ENCODE measurements at regions not wholly inside any gene's neighbourhood (a gene's known extent, or its start where the extent isn't known, plus 50 kb on each side); places are given as distances from the start of the nearest gene placed in this dataset.

DNA sequence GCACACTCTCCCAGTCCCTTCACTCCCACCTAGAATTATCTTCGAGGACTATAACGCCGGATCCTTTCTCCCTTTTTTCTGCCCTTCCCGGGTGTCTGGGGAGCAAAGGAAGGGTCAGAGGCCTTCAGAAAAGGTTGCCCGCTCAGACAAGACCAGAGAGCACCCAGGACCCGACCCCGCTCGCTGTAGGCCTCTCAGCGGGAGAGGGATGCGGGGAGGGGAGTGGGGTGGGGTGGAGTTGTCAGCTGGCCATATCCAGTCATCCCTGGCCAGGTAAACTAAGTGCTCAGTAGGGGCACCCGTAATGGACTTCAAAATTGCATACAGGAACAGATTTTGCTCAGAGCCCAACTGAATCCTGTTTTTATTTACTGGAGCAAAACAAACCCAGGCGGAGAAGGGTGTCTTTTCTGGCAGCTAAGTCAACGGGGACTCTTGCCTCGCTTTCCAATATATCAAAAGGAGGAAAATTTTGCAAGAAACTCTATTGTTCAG is 65.0 kb downstream of the NOL4 start:
- no peak for DNase-seq (ENCODE audit: low spot score)
- no peak for FAIRE-seq

DNA sequence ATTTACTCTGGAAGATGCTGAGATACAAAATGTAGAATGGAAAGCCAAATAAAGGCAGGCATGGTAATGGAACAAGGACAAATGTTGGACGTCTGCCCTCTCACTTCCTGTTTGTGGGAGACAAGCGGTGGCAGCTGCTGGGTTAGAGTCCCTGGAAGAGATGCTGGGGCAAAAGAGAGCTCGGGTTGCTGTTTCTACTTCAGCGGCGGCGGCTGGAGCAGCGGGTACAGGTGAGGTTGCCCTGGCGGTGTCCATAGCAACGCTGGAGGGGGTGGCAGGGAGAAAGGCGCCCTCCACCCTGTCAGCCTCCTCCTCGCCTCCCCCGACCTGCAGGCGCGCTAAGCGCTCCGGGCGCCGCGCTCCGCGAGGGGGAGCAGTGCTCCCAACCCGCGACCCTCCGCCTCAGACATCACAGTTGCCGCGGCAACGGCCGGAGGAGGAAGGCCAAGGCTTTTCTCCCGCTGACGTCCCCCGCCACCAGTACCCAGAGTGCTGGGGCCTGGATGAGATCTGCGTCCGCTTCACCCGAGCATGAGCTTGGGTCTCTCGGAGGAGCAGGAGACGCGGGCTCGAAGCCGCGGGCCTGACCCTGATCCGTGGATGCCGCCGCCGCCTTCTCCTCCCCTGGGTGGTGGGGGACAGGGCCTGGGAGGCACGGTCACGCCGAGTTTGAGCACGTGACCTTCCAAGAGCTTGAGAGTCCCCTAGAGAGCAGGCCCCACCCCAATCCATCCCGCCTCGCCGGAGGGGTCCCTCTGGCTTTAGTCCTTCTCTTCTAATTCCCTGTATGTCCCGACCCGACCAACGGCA is 65.6 kb downstream of the NOL4 start:
- FAIRE-seq (no peak), DNase-seq (ENCODE audit: low spot score) (no peak)

DNA sequence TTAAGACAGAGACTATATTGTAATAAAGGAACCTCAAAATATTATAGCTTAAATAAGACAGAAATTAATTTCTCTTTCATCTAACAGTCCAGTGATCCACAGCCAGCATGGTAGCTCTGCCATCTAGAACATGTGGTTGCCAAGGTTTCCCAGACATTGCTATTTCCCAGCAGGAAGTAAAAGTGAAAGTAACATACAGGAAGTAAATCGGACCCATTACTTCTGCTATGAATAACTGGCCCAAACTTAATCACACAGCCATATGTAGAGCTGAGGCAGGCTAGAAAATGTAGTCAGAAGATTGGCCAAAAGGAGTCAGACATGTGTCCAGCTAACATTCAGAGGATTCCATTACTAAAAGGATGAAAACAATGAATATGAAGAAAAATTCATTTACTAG is 71.0 kb downstream of the NOL4 start:
- FAIRE-seq (no peak), DNase-seq (ENCODE audit: low spot score) (peak; percentile 44)

DNA sequence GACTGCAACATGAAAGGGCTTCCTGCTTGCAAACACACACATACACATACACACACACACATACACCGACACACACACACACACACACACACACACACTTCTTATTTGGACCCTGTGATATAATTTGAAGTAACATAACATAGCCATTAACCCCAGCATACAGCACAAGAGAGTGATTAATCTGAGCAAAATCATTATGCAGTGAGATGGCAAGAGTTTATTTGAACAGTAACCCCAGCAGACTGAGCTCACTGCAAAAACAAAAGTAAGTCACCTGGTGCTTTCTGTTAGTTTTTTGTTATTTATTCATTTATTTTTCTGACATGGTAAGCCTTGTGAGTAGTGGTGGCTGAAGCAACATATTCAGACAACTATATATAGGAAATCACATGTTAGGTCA is 93.7 kb downstream of the NOL4 start:
- DNase-seq (ENCODE audit: low spot score), result no peak
- FAIRE-seq, result no peak

DNA sequence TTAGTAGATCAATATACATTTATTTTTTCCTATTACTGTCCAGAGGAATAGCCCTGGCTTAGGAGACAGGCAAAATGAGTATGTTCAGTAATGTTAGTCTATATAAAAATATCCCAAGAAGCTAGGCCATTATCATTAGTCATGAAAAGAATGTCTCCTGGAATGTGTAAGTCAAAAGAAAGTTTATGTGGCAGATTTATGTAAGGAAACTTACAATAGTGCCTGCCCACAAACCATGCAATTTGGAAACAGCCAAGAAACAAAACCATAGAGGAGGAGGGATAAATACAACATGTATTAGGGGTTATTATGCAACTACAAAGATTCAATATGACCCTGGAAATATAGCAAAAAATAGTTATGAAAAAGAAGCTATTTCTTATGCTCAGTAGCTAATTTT is 96.3 kb downstream of the NOL4 start:
- DNase-seq (ENCODE audit: low spot score) (no peak), FAIRE-seq (no peak)

DNA sequence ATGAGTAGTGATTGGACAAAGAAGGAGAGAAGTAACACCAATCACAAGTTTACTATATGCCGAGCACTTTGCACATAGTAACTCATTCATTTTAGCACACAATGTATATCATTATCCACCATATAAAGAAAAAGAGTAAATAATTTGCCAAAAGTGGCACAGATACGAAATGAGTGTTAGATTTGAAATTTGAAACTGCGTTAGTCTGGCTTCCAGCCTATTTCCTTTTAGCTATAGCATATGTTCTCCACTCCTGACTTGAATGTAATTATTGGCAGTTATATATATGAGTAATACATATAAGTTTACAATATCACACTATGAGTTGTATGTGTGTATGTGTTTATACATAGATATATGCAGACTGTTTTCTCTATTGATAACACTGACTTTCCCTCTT is 98.6 kb downstream of the NOL4 start:
- FAIRE-seq (no peak), DNase-seq (ENCODE audit: low spot score) (no peak)

DNA sequence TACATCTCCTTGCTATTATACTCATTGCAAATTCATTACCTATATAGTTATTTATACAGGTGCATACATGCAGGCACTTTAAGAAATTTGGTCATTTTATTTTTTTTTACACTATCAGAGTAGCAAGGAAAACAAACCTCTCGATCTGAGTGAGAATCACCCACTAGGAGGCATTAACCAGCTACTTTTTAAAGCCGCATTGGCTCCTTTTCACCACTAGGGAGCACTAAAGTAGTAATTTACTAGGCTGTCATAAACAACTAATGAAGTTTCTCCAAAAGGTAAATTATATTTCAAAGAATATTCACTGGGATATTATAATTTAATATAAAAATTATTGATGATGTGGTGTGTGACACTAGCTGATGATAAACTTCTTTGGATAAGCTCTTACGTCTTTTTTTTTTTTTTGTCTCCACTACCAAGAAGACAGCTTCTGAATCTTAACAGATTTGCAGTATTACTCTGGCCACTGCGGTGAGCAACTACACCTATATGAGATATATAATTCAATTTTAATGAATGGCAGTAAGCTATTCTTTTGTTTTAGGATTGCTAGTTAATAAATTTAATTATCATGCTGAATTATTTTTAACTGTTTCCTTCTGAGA is 101.9 kb downstream of the NOL4 start:
- DNase-seq (ENCODE audit: low spot score) (peak; percentile 21), FAIRE-seq (peak; percentile 69)

DNA sequence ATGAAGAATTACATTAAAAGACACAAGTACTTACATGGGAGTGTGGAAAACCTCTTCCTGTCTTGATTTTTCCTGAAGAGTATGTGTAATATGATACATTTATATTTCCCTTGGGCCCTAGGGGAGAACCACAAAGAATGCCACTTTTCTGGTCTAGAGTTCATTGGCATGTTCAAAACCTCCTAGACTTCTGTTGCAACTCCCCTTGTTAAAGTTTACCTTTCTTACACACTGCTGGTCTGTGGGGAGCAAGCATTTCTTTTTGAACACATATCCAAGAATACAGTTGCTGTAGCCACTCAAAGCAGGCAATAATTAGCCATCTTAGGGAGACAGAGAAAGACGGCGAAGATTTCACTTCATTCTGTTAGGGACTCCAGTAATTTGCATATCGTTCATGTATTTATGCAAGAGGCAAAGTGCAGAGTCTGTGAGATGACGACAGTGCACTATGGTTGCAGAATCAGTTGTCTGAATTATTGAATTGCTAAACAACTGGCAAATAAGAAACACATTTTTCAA is 103.5 kb downstream of the NOL4 start:
- FAIRE-seq, result no peak
- no peak for DNase-seq (ENCODE audit: low spot score)

DNA sequence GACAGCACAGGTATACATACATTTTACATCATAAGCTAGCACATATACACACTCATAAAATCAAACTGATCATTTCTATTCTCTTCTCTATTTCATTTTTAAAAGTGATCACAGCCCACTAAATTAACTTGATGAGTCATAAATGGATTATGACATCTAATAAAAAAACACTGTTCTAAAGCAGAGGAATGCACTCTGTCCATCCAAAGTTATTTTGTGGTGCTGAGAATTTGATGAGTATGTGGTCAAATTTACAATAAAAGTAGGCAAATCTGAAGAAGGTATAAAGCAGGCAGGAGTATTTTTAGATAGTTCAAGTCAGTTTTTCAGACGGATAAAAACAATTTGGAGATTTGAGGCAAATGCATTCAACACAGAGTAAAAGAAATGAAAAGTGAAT is 104.4 kb downstream of the NOL4 start:
- FAIRE-seq, result no peak
- no peak for DNase-seq (ENCODE audit: low spot score)

DNA sequence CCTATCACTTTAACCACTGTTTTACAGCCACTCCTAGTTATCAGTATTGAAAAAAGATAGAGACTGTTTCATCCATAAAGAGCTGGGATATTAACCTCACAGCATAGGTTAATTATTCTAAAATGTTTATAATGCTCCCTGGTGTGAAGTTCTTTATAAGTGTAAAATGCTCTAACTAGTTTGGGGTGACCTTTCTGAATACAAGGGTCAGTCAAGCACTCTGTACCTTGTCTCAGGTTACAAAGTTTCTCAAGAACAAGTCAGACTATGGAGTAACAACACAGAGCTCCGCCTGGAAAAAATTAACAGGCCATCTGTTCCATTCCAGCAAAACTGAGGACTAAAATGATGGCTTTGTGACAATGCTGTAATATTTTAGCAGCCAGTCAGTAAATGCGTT is 107.4 kb downstream of the NOL4 start:
- no peak for FAIRE-seq
- no peak for DNase-seq (ENCODE audit: low spot score)

DNA sequence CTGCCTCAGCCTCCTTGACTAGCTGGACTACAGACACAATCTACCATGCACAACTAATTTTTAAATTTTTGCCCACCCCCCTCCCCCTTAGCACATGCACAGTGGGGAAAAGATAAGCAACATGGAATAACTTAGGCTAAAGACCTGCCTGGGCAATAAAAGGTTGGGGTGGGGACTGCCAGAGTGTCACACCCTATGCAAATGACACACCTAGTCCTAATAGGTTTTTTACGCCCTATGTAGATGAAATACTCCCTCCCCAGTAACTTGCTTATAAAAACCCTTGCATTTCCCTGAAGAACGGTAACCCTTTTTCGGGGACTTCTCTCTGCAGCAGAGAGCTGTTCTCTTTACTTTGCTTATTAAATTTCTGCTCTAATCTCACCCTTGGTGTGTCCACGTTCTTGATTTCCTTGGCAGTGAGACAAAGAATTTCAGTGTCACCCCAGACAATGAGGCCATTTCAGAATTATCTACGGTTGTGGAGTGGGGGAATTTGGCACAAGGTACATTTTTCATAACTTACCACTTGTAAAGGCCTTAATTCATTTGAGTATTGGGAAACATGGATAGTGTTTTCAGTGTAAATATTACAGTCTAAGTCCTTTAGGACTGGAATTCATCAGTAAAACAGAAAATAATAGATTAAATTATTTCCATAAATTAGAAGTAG is 109.2 kb downstream of the NOL4 start:
- no peak for DNase-seq (ENCODE audit: low spot score)
- no peak for FAIRE-seq

DNA sequence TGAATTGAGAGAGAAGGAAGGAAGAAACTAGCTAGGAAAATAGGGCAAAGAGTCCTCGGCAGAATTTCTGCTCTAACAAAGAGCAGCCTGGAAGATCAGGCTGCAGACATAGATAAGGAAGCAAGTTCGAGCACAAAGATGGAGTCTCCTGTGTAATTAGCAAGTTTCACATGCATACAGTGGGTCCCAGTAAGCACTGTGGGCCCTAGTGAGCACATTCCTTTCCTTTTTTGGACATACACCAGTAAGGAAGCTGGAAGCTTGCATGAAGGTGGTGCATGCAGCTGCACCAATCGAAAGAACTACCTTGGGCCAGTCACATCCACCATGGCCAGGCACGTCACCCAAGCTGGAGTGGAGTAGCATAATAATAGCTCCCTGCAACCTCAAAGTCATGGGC is 109.7 kb downstream of the NOL4 start:
- FAIRE-seq (no peak), DNase-seq (ENCODE audit: low spot score) (no peak)

DNA sequence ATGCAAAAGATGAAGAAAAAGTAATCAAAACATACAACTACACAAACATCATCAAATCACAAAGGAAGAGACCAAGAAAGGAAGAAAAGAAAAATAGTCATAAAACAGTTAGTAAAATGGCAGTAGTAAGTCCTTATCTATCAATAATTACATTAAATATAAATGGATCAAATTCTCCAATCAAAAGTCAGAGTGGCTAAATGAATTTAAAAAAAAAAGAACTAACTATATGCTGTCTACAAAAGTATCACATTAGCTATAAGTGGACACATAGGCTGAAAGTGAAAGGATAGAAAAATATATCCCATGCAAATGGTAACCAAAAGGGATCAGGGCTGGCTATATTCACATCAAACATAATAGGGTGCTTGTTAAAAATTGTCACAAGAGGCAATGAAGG is 116.5 kb downstream of the NOL4 start:
- no peak for DNase-seq (ENCODE audit: low spot score)
- FAIRE-seq, result no peak

DNA sequence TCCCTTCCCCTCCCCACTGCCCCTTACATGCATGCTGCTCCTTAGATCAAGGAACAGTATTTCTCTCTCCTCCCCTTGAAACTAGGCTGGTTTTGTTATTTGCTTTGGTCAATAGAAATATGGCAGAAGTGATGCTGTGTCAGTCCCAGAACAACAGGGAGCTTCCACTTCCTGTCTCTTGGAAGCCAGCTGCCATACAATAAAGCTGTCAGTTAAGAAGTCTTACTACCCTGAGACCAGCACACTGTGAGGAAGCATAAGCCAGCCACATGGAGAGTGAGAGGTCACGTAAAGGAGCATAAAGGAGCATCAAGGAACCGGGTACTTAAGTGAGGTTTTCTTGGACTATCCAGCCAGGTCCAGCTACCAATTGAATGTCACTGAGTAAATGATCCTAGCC is 126.6 kb downstream of the NOL4 start:
- DNase-seq (ENCODE audit: low spot score) (no peak), FAIRE-seq (no peak)

DNA sequence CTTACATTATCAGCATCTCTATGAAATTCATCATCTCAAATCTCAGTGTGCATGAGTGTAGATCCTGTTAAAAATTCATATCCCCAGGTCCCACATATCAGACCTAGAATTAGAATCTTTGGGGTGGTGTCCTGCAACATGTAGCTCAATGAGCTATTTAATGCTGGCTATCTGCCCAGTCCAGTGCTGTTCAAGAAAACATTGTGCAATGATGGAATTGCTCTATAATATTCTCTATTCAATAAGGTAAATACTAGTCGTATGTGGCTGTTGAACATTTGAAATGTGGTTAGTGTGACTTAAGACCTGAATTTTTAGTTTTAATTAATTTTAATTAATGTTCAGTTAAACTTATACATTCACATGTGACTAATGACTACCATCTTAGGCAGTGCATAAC is 127.4 kb downstream of the NOL4 start:
- FAIRE-seq (no peak), DNase-seq (ENCODE audit: low spot score) (no peak)

DNA sequence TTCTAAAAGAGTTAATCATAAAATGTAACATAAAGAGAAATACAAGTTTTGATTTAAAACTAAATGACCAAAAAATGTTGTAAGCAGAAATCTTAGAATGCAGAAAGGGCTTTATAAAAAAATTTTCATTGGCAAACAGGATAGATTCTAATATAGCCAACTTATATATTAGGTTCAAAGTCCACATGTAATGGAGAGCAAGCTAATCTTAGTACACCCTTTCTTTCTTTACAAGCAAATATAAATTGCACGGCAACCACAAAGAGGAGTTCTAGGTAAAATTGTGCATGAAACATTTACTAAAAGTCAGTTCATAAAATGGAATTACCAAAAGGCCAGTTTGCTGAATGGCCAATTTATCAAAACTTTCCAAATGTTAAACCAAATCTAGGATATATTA is 130.6 kb downstream of the NOL4 start:
- DNase-seq (ENCODE audit: low spot score) (no peak), FAIRE-seq (no peak)

DNA sequence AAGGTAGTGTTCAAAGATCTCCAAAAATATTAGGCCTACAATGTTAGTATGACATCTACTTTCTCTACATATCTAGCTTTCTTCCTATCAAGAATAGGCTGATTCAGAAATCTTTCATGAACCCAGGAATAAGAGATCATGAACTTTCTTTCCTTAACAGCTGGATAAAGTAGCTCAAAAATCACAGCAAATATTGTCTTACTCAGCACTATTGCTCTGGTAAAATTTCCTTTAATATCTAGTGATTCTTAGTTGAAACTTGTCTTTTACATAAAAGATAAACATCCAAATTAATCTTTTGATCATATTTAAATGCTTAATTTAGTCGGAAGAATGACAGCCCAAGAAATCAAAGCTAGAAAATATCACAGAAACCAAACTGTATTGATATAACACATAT is 131.9 kb downstream of the NOL4 start:
- no peak for DNase-seq (ENCODE audit: low spot score)
- FAIRE-seq, result no peak

DNA sequence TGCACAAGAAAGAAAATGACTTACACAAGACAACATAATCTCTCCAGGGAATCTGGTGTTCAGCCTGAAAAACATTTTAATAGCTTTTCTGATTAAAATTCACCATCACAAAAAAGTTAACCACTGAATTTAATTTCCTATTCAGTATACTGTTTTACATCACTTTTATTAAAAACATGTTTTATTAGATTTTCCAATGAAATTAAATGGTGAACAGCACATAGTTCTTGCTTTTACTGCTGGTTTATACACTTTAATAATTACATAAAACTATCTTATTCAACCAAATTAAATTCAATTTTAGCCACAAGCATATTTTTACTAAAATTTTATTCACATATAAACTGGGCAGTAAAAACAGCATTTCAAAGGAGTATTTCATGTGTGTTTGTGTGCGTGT is 138.3 kb downstream of the NOL4 start:
- no peak for FAIRE-seq
- DNase-seq (ENCODE audit: low spot score), result no peak

DNA sequence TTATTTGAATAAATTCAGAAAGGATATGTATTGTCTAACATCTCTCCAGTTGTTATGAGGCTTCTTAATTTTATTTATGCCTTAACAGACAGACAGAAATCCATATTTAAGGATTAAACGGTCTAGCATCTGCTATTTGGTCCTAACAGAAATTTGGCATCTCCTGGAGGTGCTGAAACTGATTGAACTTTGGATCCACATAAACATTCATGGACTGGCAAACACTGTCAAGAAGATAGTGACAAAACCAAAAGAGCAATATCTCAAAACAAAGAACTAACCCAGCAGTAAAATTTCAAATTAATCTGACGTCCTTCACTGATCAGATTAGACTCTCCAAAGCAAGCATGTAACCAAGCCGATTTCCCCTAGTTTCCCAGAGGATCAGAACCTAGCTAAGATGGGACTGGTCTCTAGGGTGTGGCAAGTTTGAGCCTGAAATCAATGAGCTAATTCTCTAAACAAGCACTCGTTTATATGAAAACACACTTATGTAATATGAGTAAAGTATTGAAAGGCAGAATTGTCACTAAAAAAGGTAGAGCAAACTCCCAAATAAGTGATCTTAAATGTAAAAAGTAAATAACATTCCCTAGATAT is 139.5 kb downstream of the NOL4 start:
- DNase-seq (ENCODE audit: low spot score), result no peak
- FAIRE-seq, result no peak

DNA sequence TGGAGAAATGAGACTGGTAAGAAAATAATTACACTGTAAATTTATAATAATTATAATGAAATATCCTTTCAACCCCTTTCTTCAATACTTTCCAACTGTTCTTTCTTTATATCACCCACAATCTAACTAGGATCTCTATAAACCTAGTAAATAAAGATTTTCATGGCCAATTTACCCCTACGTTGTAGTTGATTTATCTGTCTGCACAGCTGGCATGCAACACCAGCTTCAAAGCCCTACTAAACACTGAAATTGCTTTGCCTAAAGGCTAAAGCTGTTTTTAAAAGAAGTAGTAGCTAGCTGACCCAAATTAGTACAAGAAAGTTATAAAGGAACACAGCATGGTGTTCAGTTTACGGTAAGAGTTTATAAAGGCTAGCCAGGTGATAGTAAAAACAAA is 140.1 kb downstream of the NOL4 start:
- no peak for FAIRE-seq
- no peak for DNase-seq (ENCODE audit: low spot score)

DNA sequence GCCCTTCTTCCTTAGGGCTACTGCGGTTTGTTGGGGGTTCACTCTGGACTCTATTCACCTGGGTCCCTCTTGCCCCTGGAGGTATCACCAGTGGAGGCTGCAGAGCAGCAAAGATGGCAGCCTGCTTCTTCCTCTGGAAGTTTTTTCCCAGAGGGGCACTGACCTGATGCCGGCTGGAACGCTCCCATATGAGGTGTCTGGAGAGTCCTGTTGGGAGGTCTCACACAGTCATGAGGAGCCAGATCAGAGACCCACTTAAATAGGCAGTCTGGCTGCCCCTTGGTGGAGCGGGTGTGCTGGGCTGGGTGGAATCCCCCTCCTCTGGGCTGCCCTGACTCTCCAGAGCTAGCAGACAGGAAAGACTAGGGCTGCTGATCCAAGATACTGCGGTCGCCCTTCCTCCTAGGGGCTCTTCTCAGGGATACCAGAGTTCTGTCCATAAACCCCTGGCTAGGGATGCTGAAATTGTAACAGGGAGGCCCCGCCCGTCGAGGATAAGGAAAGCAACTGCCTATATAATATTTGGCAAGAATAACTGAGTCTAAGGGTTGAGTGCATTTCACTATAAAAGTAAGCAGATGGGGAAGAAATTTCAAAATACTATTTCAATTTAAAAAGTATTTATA is 140.7 kb downstream of the NOL4 start:
- DNase-seq (ENCODE audit: low spot score) (no peak), FAIRE-seq (no peak)

DNA sequence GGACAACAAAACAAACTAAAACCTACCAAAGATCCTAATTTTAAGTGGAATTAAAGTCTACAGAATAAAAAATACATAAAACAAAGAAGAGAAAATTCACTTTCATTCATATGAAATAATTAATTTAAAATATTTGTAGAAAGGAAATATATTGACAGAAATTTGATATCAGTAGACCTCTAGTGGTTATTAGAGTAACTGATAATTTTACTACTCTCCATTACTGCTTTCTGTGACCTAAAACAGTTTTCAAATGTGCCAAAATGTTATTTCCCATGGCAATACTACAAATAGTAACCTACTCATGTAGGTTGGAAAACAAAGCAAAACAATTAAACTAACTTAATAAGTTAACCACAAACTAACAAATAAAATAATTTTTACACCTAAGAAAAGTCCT is 147.1 kb downstream of the NOL4 start:
- DNase-seq (ENCODE audit: low spot score) (no peak), FAIRE-seq (no peak)
